ENCODE measurements at regions not wholly inside any gene's neighbourhood (a gene's known extent, or its start where the extent isn't known, plus 50 kb on each side); places are given as distances from the start of the nearest gene placed in this dataset.

- intact Hi-C loops (cut with DNase I): no loop called here
- Histone ChIP-seq H3K27ac (no peak overlapping the region), H3K4me3 (no peak overlapping the region), H3K36me3 (no peaks in the 10 kb centered on the region), H3K9me3 (no peaks in the 10 kb centered on the region), H3K4me1 (ENCODE audit: insufficient read depth) (no peaks in the 10 kb centered on the region), H3K27me3 (no peaks in the 10 kb centered on the region)
- 36 to 46% (median 39%) methylated on average over 3 of the region's 3 CpGs for WGBS, 3 donors
- DNase-seq: no peak
- no peak for TF ChIP-seq EP300 (IDR thresholded peaks at IDR 0.05)
- TF ChIP-seq, protein P1, sequence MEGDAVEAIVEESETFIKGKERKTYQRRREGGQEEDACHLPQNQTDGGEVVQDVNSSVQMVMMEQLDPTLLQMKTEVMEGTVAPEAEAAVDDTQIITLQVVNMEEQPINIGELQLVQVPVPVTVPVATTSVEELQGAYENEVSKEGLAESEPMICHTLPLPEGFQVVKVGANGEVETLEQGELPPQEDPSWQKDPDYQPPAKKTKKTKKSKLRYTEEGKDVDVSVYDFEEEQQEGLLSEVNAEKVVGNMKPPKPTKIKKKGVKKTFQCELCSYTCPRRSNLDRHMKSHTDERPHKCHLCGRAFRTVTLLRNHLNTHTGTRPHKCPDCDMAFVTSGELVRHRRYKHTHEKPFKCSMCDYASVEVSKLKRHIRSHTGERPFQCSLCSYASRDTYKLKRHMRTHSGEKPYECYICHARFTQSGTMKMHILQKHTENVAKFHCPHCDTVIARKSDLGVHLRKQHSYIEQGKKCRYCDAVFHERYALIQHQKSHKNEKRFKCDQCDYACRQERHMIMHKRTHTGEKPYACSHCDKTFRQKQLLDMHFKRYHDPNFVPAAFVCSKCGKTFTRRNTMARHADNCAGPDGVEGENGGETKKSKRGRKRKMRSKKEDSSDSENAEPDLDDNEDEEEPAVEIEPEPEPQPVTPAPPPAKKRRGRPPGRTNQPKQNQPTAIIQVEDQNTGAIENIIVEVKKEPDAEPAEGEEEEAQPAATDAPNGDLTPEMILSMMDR (IDR thresholded peaks at IDR 0.05): no peak
- no peak for TF ChIP-seq POLR2A (IDR thresholded peaks at IDR 0.05)
Measured at GRCh38 chr13:90793261-90793820, 554.1 kb upstream of the MIR17HG start.

DNA sequence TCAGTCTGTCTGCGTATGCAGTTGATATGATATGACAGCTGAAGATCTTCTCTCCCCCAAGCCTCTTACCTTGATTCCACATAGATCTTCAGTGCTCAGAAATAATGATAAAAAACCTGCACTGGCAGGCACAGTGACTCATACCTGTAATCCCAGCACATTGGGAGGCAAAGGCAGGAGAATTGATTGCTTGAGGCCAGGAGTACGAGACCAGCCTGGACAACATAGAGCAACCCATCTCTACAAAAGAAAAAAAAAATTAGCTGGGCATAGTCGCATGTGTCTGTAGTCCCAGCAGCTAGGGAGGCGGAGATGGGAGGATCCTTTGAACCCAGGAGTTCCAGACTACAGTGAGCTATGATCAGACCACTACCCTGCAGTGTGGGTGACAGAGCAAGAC lies 551.0 kb upstream of the MIR17HG start:
- H3K27ac ChIP-seq: no peak overlapping the region
- TF ChIP-seq, protein P1 (IDR thresholded peaks at IDR 0.05): no peak
- TF ChIP-seq EP300 (IDR thresholded peaks at IDR 0.05) (no peak), POLR2A (IDR thresholded peaks at IDR 0.05) (no peak)
- no peaks in the 10 kb centered on the region for H3K4me1 ChIP-seq (ENCODE audit: insufficient read depth)
- DNase-seq: no peak
- H3K9me3 ChIP-seq: no peaks in the 10 kb centered on the region
- no peaks in the 10 kb centered on the region for H3K36me3 ChIP-seq
- 81 to 95% (median 91%) methylated on average over 4 of the region's 4 CpGs for WGBS, 3 donors
- intact Hi-C loops (cut with DNase I): no loop called here
- no peaks in the 10 kb centered on the region for H3K27me3 ChIP-seq
- no peak overlapping the region for H3K4me3 ChIP-seq

DNA sequence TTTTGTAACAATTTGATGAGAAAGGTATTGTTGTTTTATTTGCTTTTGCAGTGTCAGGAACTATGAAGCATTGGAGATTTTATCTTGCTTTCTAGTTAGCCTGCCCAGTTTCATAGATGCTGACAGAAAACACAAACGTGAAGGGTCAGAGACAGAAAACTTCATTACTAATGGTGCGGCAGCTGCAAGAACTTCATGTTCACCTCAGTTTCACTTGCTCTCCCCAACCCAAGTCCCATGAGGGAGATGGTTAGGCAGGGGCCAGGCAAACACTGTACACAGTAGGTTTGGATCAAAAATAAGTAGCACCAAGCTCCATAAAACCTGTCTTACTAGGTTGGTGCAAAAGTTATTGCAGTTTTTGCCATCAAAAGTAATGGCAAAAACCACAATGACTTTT lies 550.2 kb upstream of the MIR17HG start:
- WGBS, 3 donors: 83 to 91% (median 86%) methylated on average over 2 of the region's 2 CpGs
- Histone ChIP-seq H3K27me3 (no peaks in the 10 kb centered on the region), H3K9me3 (no peaks in the 10 kb centered on the region), H3K27ac (no peak overlapping the region), H3K4me3 (no peak overlapping the region), H3K4me1 (ENCODE audit: insufficient read depth) (no peaks in the 10 kb centered on the region), H3K36me3 (no peaks in the 10 kb centered on the region)
- DNase-seq: no peak
- intact Hi-C loops (cut with DNase I): no loop called here
- TF ChIP-seq, protein P1 (IDR thresholded peaks at IDR 0.05): no peak
- TF ChIP-seq POLR2A (IDR thresholded peaks at IDR 0.05): no peak
- no peak for TF ChIP-seq EP300 (IDR thresholded peaks at IDR 0.05)

DNA sequence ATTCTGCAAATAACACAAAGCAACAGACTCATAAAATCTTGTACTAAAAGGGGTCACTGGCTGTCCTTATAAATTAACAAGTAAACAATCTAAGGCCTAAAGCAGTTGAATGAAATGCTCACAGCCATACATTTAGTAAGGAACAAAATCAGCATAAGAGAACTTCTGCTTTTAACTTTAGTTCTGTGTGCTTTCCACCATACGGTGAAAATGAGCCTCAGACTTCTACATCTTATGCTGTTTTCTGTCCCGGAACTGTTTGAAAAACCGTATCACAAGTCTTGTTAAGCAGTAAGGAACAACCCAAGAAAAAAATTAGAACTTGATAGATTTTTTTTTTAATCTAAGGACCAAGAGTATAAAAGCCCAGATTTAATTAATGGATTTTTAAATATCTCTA lies 549.1 kb upstream of the MIR17HG start:
- intact Hi-C loops (cut with DNase I): no loop called here
- Histone ChIP-seq H3K36me3 (no peaks in the 10 kb centered on the region), H3K27ac (no peak overlapping the region), H3K4me3 (no peak overlapping the region), H3K4me1 (ENCODE audit: insufficient read depth) (no peaks in the 10 kb centered on the region), H3K27me3 (peaks cover 3% of the 10 kb centered on the region), H3K9me3 (no peaks in the 10 kb centered on the region)
- no peak for DNase-seq
- TF ChIP-seq POLR2A (IDR thresholded peaks at IDR 0.05): no peak
- no peak for TF ChIP-seq EP300 (IDR thresholded peaks at IDR 0.05)
- TF ChIP-seq, protein P1 (IDR thresholded peaks at IDR 0.05): no peak
- 62 to 79% (median 70%) methylated on average over 3 of the region's 3 CpGs for WGBS, 3 donors

Measured in ovary (tissue), 7 donors.